HuH-7.5 (cell line): ENCODE measurements at regions not wholly inside any gene's neighbourhood (a gene's known extent, or its start where the extent isn't known, plus 50 kb on each side); places are given as distances from the start of the nearest gene placed in this dataset.
"Not testable (repeated sequence)": the region's sequence is repeated elsewhere in the genome, so short reads cannot be mapped to it uniquely, and the experiment has no call there.

Experiments
- DNase-seq: peaks from one replicate; pipeline ENCODE4 v3.0.0; 2011; ENCODE audit warnings: low spot score

GRCh38 chr21:35568643-35569042, 491.7 kb downstream of the SETD4 start:
- DNase-seq, result no peak

- DNase-seq, result no peak
These were observed 493.5 kb downstream of the SETD4 start for GRCh38 chr21:35566874-35567273.

- DNase-seq, result no peak
These were observed 495.1 kb downstream of the SETD4 start for GRCh38 chr21:35565204-35565611.

- DNase-seq, result no peak
These were observed 496.4 kb downstream of the SETD4 start for GRCh38 chr21:35563885-35564451.

- DNase-seq, result no peak
These were observed 497.4 kb downstream of the SETD4 start for GRCh38 chr21:35562876-35563275.

- no peak for DNase-seq
These were observed 499.2 kb downstream of the SETD4 start for GRCh38 chr21:35561116-35561515.

GRCh38 chr21:35559829-35560225, 500.5 kb downstream of the SETD4 start:
- no peak for DNase-seq

- no peak for DNase-seq
These were observed 501.0 kb downstream of the SETD4 start for GRCh38 chr21:35559128-35559828.

- DNase-seq, result no peak
These were observed 503.8 kb downstream of the SETD4 start for GRCh38 chr21:35556536-35556935.

GRCh38 chr21:35552483-35552882, 503.4 kb upstream of the RUNX1 start:
- not testable (repeated sequence) for DNase-seq

- no peak for DNase-seq
These were observed 500.0 kb upstream of the RUNX1 start for GRCh38 chr21:35548904-35549615.

- no peak for DNase-seq
These were observed 499.1 kb upstream of the RUNX1 start for GRCh38 chr21:35547946-35548774.

GRCh38 chr21:35543746-35544145, 494.6 kb upstream of the RUNX1 start:
- no peak for DNase-seq

- no peak for DNase-seq
These were observed 492.0 kb upstream of the RUNX1 start for GRCh38 chr21:35540950-35541638.

GRCh38 chr21:35538386-35538785, 489.3 kb upstream of the RUNX1 start:
- DNase-seq, result no peak

- DNase-seq, result no peak
These were observed 488.5 kb upstream of the RUNX1 start for GRCh38 chr21:35537604-35538003.

- no peak for DNase-seq
These were observed 484.8 kb upstream of the RUNX1 start for GRCh38 chr21:35533893-35534292.

- DNase-seq, result no peak
These were observed 481.7 kb upstream of the RUNX1 start for GRCh38 chr21:35530766-35531165.

GRCh38 chr21:35529171-35529863, 480.2 kb upstream of the RUNX1 start:
- no peak for DNase-seq

GRCh38 chr21:35528116-35529042, 479.3 kb upstream of the RUNX1 start:
- DNase-seq, result no peak
